Kidney epithelial cell (primary cell): ENCODE measurements at regions not wholly inside any gene's neighbourhood (a gene's known extent, or its start where the extent isn't known, plus 50 kb on each side); places are given as distances from the start of the nearest gene placed in this dataset.

Experiments used
- DNase-seq: peaks from one replicate; pipeline ENCODE4 v3.0.0-alpha.2; 2010; ENCODE audit warnings: low read depth
- H3K27me3 ChIP-seq: 2 replicates; pipeline ENCODE4 v1.6.0; 2011; ENCODE audit warnings: low read length; ENCODE audit not compliant: control insufficient read depth, insufficient read depth
- H3K36me3 ChIP-seq: 2 replicates; pipeline ENCODE4 v1.5.1; 2011; ENCODE audit warnings: low read length; ENCODE audit not compliant: control insufficient read depth, insufficient read depth
- H3K4me3 ChIP-seq: 2 replicates; pipeline ENCODE4 v1.5.1; 2011; ENCODE audit warnings: low read depth, mild to moderate bottlenecking, control low read depth, low read length
- TF ChIP-seq, protein P1 (sequence below): IDR thresholded peaks from 2 replicates; pipeline ENCODE4 v1.5.1; 2011; ENCODE audit warnings: mild to moderate bottlenecking, moderate library complexity, low read length, control low read depth, inconsistent platforms; ENCODE audit not compliant: insufficient read depth, poor library complexity, severe bottlenecking

DNA sequence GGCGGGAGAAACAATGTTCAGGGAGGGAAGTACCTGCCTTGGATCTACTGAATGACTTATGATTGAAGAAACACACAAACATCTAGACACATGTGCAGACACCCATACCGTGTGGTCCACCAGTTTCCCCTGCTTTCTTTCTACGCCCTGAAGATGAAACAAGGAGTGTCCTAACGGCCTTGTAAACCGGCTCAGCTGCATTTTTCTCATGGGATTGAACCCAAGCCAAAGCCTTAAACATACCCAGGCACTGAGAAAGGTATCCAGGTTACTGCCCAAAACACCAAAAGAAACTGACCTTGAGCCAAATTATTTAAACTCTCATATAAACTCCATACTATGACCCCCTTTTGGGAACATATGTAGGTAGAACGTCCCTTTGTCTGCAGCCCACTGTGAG lies 630.0 kb upstream of the RGS18 start:
- Histone ChIP-seq H3K27me3 (no peaks in the 10 kb centered on the region), H3K4me3 (no peak overlapping the region), H3K36me3 (no peaks in the 10 kb centered on the region)
- DNase-seq: no peak
- TF ChIP-seq, protein P1, sequence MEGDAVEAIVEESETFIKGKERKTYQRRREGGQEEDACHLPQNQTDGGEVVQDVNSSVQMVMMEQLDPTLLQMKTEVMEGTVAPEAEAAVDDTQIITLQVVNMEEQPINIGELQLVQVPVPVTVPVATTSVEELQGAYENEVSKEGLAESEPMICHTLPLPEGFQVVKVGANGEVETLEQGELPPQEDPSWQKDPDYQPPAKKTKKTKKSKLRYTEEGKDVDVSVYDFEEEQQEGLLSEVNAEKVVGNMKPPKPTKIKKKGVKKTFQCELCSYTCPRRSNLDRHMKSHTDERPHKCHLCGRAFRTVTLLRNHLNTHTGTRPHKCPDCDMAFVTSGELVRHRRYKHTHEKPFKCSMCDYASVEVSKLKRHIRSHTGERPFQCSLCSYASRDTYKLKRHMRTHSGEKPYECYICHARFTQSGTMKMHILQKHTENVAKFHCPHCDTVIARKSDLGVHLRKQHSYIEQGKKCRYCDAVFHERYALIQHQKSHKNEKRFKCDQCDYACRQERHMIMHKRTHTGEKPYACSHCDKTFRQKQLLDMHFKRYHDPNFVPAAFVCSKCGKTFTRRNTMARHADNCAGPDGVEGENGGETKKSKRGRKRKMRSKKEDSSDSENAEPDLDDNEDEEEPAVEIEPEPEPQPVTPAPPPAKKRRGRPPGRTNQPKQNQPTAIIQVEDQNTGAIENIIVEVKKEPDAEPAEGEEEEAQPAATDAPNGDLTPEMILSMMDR: no peak

DNA sequence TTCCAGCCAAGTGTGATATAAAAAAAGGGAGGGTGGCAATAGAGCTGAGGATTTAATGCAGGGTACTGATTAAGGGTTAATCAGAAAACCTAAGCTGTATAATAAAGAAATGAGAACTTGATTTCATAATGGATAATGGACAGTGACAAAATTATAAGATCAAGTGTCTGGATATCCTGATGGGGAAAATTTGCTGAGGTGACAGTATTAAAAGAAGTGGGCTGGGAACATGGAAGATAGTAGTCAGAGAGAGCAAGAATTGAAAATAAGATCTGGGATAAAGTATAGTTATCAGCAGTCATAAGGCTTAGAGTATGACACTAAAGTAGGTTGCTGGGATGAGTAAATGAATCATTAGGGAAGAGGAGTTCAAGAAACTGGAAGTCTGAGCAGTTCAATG lies 627.3 kb upstream of the RGS18 start:
- TF ChIP-seq, protein P1: no peak

DNA sequence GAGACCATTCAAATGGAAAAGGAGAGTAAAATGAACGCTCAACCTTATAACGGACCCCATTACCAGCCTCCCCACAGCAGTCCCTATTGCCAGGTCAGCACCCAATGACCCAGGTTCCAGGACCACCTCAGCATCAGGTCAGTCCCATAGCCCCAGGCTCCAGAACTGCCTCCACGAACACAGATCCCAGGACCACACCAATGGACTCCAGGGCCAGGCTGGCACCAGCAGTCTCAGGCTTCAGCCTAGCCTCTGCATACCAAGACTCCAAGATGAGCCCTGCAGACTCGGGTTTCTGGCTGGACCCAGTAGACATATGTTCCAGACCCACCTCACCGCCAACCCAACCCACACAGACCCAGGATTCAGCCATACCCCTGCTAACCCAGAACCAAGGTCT lies 625.0 kb upstream of the RGS18 start:
- H3K27me3 ChIP-seq: no peaks in the 10 kb centered on the region
- TF ChIP-seq, protein P1: no peak
- no peak overlapping the region for H3K4me3 ChIP-seq
- DNase-seq: no peak
- no peaks in the 10 kb centered on the region for H3K36me3 ChIP-seq

More for the DNA sequence above, 627.3 kb upstream of the RGS18 start:
- Histone ChIP-seq H3K36me3 (no peaks in the 10 kb centered on the region), H3K27me3 (no peaks in the 10 kb centered on the region), H3K4me3 (no peak overlapping the region)
- no peak for DNase-seq

DNA sequence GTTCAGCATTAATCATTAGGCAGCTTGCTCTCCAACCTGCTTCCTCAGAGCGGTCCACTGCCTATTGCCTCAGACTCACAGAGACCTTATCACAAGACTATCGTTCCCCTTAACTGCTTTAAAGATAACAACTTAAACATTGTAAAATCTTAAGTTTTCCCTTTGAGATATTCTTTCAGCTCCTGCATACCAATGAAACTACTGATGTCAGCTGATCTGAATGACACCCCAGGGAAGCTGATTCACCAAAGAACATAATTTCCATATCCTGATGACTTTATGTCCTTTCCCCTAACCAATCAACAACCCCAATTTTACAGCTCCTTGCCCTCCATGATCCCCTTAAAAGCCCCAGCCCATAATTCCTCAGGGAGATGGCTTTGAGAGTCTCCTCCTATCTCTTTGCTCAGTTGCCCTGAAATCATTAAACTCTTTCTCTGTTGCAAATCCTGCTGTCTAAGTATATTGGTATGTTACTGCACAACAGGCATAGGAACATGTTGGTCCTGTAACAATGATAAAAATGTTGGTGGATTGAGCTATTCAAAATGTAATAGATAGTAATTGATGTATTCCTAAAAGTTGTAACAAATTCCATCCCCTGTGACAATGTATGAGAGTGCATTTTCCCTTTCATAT lies 621.4 kb upstream of the RGS18 start:
- Histone ChIP-seq H3K36me3 (no peaks in the 10 kb centered on the region), H3K4me3 (no peak overlapping the region), H3K27me3 (no peaks in the 10 kb centered on the region)
- TF ChIP-seq, protein P1: no peak
- DNase-seq: no peak

DNA sequence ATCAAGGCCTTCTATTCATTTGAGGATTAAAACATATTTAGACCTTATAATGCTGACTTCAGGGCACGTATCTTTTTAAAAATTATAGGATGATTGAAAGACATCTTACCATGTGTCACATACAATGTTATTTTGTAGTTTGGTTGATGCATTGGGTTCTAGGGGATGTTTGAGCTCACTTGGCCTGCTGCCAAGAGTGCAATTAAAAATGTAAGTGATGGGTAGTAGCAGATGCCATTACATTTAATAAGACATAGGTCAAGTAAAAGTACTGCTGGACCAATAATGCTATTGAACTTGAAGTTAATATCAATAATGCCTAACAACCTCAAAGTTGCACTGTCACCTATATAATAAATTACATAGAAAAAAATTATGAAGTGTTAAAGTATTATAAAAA lies 616.5 kb upstream of the RGS18 start:
- DNase-seq: no peak
- no peak overlapping the region for H3K4me3 ChIP-seq
- no peaks in the 10 kb centered on the region for H3K36me3 ChIP-seq
- TF ChIP-seq, protein P1: no peak
- H3K27me3 ChIP-seq: no peaks in the 10 kb centered on the region

DNA sequence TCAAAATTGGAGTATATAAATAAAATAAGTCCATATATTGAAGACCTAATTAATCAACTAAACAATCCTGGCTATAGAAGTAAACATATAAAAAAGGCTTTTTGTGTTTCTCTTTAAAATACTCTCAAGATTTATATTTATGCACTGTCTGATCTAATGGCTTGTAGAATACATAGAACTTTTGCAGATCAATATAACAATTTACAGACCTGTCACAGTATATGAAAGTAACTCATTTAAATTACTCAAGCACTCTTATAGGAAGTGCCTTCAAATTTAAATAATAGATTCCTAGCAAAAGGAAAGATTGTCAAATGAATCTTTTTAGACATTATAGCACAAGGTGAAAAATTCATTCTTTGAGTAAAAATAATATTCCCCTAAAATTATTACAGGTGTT lies 615.8 kb upstream of the RGS18 start:
- TF ChIP-seq, protein P1: no peak
- Histone ChIP-seq H3K4me3 (no peak overlapping the region), H3K27me3 (no peaks in the 10 kb centered on the region), H3K36me3 (no peaks in the 10 kb centered on the region)
- DNase-seq: no peak
